ENCODE measurements at regions not wholly inside any gene's neighbourhood (a gene's known extent, or its start where the extent isn't known, plus 50 kb on each side); places are given as distances from the start of the nearest gene placed in this dataset.
"Not testable (repeated sequence)": the region's sequence is repeated elsewhere in the genome, so short reads cannot be mapped to it uniquely, and the experiment has no call there.

DNA sequence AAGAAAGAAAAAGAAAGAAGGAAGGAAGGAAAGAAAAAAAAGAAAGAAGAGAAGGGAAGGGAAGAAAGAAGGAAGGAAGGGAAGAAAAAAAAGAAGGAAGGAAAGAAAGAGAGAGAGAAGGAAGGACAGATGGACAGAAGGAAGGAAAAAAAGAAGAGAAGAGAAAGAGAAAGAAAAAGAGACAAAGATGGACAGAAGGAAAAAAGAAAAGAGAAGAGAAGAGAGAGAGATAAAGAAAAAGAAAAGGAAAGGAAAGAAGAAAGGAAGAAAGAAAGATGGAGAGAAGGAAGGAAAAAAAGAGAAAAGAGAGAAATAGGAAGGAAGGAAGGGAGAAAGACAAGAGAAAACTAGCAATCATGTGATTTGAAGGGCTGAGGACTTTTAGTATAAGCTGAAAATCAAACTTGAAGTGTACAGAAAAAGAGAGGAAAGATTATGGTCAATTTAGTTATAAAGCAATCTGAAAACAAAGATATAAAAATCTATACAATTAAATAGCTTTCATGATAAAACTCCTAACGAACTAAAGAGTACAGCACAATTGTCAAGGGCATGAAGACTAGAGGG is 115.3 kb downstream of the LTN1 start:
- DNase-seq, result no peak

DNA sequence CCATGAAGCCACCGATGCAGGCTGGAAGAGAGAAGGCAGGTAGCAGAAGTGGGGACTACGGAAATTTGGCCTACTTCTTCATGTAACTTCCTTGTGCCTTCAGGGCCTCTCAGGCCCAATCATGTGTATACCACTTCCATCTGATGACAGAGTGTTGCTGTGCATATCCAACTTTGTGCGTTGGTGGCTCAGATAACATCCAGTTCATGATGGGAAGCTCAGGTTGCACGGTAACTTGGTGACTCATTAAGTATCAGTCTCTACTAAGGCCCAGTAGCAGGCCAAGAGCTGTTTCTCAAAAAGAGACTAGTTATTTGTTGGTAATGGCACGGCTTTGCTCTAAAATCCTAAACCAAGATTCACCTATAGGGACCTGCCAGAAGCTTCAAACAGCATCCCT is 117.6 kb downstream of the LTN1 start:
- no peak for DNase-seq

DNA sequence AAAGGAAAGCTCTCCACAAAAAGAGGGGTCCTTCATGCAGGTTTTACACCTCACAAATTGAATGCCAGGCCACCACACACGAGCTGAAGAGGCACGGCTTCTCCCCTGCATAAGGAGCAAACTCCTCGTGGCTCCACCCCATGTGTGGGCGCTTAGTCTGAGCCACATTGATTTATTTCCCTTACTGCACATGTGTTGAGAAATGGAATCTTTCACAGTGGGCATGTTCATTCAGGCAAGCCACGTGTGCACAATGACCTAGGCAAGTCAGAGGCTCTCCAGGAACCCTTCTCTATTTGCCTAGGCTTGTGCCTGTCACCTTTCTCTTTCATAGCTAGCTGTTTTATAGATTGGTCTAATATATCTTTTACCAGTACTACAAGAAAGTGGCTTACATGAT is 120.5 kb downstream of the LTN1 start:
- DNase-seq, result no peak

- no peak for DNase-seq
Observed at GRCh38 chr21:28871388-28872010, 121.2 kb downstream of the LTN1 start.

- no peak for DNase-seq
Observed at GRCh38 chr21:28867401-28867800, 125.3 kb downstream of the LTN1 start.

DNA sequence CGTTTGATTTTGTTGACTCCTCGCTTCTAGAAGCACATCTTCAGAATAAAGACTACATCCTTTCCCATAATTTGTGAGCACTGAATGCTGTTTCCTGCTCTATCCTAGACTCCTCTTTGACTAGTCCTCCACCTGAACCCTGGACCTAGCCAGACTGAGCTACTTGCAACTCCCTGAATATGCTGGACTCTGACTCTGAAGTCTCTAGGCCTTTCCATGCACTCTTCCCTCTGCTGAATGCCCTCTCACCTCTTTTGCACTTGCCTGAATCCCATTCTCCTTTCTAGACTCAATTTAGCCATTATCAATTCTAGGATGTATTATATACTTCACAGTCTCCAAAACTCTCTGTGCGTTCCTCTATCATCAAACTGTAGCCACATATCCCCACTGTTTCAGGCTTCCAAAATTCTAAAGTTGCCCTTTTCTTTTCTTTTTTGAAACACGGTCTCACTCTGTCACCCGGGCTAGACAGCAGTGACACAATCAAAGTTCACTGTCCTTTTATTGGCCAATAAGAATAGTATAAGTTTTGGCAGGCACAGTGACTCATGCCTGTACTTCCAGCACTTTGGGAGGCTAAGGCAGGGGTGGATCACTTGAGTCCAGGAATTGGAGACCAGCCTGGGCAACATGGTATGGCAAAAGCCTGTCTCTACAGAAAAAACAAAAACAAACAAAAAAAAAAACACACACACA is 127.0 kb downstream of the LTN1 start:
- no peak for DNase-seq

DNA sequence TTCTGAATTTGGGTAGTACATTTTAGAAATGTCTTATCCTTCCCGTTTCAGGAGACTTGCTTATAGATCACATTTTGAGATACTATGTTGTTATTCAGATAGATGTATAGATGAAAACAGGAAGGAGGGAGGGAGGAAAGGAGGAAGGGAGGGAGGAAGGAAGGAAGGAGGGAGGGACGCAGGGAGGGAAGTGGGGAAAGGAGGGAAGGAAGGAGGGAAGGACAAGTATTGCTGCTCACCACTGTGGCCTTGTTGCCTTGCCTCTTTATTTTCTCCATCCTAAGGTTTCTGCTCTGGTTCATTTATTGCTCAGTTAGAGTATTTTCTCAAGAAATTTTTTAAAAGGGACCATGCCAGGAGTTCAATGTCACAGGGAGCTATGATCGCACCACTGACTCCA is 134.3 kb downstream of the LTN1 start:
- DNase-seq, result no peak

DNA sequence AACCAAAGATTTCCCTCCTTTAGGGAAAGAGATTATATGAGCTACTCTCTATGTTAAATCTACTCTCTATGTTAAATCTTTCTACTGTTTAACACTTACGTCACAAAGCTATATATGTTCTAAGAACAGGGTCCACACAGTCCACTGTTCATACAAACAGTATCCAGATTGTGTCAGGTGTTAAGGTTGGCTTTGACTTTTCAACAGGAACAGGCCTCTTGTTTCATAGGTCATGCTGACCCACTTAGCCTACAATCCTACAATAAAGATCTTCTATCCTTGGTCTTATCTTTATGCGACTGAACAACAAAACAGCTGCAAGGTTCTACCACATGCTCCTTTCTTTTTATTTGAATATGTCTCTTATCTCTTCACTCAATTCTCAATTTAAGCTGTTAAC is 134.9 kb downstream of the LTN1 start:
- no peak for DNase-seq

DNA sequence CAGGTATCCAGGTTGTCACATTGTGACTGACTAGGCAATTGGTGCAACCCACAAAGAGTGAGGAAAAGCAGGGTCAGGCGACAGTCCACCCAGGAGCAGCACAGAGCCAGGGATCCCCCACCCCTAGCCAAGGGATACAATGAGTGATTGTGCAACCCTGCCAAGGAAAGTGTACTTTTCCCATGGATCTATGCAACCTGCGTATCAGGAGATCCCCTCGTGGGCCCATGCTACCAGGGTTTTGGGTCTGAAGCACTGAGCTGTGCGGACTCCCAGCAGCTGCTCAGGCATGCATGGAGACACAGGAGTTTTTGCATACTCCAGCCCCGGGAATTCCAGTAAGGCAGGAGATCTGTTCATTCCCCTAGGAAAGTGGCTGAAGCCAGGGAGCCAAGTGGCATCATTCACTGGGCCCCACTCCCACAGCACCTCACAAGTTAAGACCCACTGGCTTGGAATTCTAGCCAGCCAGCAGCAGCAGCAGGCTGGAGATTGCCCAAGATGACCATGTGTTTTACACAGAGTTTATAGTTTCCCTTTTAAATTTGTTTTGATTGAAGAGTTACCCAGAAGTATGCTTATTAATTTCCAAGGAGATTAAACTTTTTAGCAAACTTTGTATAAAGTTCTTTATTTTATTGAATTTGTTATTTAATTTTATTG is 136.0 kb downstream of the LTN1 start:
- no peak for DNase-seq

GRCh38 chr21:28852706-28853105 is 140.0 kb downstream of the LTN1 start:
- DNase-seq, result no peak

- no peak for DNase-seq
Observed at GRCh38 chr21:28851645-28852044, 141.0 kb downstream of the LTN1 start.

DNA sequence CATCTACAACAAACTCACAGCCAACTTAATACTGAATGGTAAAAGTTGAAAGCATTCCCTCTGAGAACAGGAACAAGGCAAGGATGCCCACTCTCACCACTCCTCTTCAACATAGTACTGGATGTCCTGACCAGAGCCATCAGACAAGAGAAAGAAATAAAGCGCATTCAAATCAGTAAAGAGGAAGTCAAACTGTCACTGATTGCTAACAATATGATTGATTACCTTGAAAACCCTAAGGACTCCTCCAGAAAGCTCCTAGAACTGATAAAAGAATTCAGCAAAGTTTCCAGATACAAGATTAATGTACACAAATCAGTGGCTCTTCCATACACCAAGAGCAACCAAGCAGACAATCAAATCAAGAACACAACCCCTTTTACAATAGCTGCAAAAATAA is 153.4 kb downstream of the LTN1 start:
- DNase-seq, result not testable (repeated sequence)

GRCh38 chr21:28837426-28837825 is 155.3 kb downstream of the LTN1 start:
- peak; percentile 14 for DNase-seq

- peak; percentile 13 for DNase-seq
Observed at GRCh38 chr21:28836588-28836987, 156.1 kb downstream of the LTN1 start.

GRCh38 chr21:28834335-28835238 is 158.1 kb downstream of the LTN1 start:
- DNase-seq, result no peak

DNA sequence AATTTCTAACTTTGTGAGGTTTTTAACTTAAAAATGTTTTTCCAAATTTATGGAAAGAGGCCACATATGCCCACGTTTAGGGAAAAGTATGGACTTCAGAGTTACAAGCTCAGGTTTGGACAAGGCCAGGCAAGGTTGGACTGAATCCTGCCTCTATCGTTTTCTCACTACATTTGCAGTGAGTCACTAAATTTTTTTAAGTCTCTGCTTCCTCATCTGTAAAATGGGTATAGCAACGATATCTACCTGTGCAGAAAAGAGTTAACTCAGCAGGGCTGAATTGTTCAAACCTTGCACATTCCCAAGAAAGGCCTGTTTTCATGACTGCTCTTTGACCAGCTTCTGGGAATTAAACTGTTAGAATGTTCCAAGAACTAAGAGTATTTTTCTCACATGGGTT is 159.1 kb downstream of the LTN1 start:
- no peak for DNase-seq

DNA sequence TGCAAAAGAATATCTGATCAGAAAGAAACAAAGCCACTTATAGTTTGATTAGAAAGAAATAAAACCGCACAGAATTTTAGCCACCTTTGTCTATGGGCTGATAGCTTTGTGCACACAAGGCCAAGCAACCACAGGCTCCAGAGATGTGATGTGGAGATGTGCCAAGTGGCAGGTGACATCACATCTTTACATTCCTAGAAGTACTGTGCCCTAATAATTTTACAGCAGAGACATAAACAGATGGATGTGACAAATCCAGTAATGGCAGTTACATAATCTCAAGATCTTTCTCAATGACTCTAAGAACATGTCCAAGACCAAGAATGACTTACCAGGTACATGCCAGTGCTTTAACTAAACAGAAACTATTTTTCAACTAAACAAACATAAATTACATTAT is 159.5 kb downstream of the LTN1 start:
- DNase-seq, result no peak

- no peak for DNase-seq
Observed at GRCh38 chr21:28832715-28833061, 160.0 kb downstream of the LTN1 start.

DNA sequence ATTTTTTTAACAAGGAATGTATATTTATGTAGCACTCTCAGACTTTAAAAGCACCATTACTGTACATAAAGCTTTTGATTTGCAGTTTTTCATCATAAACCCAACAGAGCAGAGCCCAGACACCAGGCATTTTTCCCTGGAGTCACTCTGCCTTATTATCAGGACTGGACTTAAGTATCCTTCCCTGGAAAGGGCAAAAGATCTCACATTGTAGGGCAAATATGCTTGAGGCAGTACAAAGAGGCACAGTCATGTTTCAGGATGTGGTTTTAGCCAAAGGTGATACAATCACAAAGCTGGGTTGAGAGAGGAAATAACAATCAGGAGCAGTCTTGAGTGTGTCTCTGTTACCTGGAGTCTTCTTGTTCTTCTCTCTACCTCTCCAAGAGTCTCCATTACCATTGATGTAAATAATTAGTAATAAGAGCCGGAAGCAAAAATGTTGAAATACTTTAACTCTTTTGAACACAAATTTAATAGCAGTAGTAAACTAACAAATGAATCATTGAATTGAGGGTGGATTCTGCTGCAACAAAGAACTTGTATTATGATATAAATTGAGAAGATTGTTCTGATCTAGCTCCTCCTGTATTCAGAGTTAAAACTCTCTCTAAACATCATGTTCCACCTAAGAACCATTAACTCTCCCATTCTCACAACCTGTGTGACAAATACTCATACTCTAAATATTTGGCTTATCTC is 160.5 kb downstream of the LTN1 start:
- DNase-seq, result peak; percentile 78

- DNase-seq, result no peak
Observed at GRCh38 chr21:28828981-28829380, 163.7 kb downstream of the LTN1 start.

GRCh38 chr21:28828021-28828420 is 164.7 kb downstream of the LTN1 start:
- DNase-seq, result no peak

DNA sequence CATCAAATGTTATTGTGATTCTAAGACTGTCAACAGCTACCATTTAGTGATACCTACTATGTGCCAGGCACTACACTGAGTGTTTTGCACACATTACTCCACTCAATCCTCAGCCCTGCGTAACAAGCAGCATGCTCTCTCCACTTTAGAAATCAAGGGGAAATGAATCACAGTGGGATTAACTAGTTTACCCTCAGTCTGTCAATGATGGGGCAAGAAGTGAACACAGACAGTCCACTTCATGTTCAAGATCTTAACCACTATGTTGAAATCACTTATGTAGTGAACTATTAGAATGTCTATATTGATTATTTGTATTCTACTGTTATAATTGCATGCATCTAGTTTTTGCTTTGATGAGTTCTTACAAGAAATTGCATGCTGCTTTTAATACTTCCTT is 165.3 kb downstream of the LTN1 start:
- no peak for DNase-seq

Data from activated CD4-positive, alpha-beta T cell treated with anti-CD3 and anti-CD28 coated beads, Interleukin-10, Interleukin-2, amounts not matched to agents 100 ng/mL and 50 ng/mL, durations not matched to agents 16 hours and 8 hours (primary cell).